Right lung (tissue), 2 donors: ENCODE measurements at regions not wholly inside any gene's neighbourhood (a gene's known extent, or its start where the extent isn't known, plus 50 kb on each side); places are given as distances from the start of the nearest gene placed in this dataset.
"Not testable (repeated sequence)": the region's sequence is repeated elsewhere in the genome, so short reads cannot be mapped to it uniquely, and the experiment has no call there.

Experiments used
- DNase-seq, 2 donors: peaks; one replicate each; pipeline ENCODE4 v3.0.0-alpha.2; 2013

GRCh38 chr5:28708472-28708871, 1670.1 kb upstream of the CDH9 start:
- DNase-seq, result no peak

GRCh38 chr5:28707706-28708105, 1669.3 kb upstream of the CDH9 start:
- no peak for DNase-seq

DNA sequence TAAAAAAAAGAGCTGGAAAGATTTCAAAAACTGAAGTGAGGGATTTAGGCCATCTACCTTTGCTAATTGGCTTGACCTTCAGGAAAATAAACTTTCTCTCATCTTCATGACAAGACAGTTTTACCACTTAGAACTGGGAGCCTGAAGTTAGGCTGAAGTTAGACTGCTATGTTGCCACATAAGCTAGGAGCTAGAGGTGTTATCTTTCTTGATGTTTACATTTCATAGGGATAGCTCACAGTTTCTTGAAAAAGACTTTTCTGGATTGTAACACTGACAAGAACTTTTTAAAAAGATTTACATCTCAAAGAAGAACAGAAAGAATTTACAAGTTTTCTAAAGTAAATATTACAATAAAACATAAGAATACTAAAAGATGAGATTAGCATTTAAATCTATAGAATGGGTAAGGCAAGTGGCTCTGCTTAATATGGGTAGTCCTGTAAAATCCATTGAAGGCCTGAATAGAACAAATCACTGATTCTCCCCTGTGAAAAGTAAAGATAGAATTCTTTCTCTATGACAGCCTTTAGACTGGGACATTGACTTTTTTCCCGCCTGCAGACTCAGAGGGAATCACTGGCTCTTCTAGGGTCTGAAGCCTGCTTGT, 1665.4 kb upstream of the CDH9 start:
- DNase-seq, result no peak

- no peak for DNase-seq
These were observed 1653.1 kb upstream of the CDH9 start for GRCh38 chr5:28691526-28691925.

DNA sequence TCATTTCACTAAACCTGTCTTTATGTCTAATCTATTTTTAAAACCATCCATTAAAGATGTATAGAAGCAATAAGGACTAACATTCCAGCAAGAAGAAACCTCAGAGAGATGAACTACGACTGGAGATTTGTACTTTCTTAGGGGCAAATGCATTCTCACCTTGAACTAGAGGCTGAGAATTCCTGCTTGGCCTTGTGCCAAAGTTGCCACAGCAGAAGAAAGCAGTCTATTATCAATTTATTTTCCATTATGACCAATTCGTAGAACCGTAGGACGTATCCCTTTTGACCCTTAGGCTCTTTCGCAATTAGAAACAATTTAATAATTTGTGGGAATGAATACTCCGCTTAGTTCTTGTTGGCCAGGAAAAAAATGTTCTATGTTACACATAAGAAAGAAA, 1647.4 kb upstream of the CDH9 start:
- DNase-seq, result no peak

DNA sequence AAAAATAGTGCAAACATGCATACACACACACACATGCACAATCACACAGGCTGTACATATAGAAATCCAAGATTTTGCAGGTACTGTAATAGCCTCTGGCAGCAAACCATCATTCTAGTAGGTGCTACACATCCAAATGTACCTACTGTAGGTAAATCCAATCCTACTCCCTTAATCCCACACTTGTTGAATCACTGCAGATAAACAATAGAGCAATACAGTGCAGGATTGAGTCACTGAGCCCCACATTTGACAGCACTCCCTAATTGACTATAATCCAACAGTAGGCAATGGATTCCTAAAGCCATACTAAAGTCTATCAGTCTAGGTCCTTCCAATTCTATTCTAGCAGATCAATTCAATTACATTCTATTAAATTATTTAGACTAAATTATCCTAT, 1640.5 kb upstream of the CDH9 start:
- no peak for DNase-seq

DNA sequence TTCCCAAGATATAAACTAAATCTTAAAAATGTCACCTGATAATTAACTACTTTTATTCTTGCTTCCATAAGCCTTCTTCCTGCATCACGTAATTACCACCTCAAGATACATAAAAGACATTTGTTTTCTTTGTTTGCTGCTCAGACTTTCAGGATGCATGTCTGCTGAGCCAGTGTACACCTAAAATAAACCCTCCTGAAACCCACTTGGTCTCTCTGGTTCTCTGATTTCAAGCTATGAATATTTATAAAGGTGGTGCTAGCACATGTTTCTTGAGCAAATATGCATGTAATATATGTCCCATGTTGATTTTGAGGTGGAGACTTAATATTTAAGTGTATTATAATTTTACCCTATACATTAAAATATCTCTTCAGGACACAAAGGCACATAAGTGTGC, 1627.7 kb upstream of the CDH9 start:
- no peak for DNase-seq

DNA sequence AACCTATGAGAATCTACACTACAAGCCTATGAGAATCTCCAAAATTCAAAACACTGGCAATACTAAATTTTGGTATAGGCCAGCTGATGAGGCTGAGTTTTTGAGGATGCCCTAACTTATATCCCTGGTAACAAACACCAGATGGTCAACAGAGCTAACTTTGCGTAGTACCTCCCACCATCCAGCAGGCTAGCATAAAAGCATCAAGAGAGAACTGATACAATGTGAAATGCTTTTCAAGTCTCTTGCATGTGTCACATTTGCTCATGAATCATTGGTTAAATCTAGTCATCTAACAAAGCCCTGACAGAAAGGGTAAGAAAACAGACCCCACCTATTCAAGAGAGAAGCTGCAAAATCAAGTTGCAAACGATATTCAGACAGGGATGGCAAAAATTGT, 1609.7 kb upstream of the CDH9 start:
- no peak for DNase-seq

GRCh38 chr5:28632607-28633006, 1594.2 kb upstream of the CDH9 start:
- no peak for DNase-seq

DNA sequence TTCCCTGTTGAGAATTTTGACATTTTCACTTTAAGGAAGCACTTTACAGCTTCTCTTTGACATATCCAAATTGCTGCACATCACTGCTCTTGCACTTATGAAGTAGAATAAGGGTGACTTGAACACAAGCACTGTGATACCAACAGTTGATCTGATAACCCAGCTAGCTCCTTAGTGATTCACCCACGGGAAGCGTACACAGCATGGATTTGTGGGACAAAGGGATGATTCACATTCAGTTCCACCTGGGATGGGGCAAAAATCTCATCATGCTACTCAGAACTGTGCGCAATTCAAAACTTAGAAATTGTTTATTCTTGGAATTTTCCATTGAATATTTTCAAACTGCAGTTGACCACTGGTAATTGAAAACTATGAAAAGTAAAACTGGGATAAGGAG, 1565.5 kb upstream of the CDH9 start:
- DNase-seq, result no peak

DNA sequence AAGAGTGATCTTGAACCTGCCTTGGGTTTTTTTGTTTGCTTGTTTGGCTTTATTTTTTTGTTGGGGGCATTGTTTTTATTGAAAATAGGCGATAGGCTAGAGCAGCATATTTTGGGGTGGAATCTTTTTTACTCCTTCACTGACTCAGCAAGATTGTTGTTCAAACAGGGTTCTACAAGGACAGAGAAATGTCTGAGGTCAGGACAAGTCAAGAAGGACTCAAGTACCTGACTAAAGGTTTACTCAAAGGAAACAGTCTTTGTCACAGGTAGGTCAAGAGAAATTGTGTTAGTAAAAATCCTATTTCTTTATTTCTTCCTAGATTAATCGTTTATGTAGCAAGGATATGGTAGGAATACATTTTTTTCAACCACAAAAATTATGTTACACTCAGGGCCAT, 1564.0 kb upstream of the CDH9 start:
- DNase-seq, result no peak

- DNase-seq, result not testable (repeated sequence)
These were observed 1558.3 kb upstream of the CDH9 start for GRCh38 chr5:28596707-28597106.

DNA sequence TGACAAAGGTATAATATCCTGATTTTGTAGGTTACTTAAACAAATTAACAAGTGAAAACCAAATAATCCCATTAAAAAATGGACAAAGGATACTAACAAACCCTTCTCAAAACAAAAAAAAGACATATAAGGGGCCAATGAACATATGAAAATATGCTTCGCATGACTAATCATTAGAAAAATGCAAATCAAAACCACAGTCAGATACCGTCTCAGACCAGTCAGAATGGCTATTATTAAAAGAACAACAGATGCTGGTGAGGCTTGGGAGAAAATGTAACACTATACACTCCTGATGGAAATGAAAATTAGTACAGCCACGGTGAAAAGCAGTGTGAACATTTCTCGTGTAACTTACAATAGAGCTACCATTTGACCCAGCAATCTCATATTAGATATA, 1542.2 kb upstream of the CDH9 start:
- no peak for DNase-seq

DNA sequence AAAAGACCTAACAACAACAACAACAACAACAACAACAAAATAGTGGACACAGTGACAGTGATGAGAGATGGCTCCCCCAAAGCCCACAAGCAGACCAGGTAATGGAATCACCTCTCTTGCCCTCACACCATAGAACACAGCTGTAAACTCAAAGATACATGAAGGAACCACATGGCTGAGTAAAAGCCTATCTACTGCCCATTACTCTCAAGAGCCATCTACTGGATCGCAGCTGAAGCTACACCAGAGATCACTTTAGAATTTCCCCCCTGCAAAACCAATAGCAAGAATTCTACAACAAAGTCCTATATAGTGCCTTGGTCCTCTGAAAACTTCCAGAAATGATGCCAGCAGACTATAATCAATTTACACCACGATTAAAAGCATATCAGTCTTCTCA, 1537.6 kb upstream of the CDH9 start:
- DNase-seq, result no peak

GRCh38 chr5:28575368-28575767, 1537.0 kb upstream of the CDH9 start:
- no peak for DNase-seq

DNA sequence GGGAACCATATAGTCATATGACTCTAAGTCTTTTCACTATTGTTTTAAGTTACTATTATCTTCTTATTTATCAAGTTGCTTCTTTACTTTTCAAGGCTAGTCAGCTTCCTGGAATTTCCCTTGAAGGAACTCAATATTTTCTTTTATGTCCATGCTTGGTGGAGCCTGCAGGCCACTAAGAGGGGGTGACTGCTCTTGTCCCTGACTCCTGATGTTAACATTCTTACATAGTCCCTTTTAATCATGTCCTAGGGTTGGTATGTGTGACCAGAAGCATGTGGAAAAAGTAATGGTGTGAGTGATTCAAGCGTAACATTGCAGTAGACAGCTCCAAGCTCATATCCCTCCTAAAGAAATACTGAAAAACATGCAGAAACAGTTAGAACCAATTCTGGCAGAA, 1536.2 kb upstream of the CDH9 start:
- no peak for DNase-seq

DNA sequence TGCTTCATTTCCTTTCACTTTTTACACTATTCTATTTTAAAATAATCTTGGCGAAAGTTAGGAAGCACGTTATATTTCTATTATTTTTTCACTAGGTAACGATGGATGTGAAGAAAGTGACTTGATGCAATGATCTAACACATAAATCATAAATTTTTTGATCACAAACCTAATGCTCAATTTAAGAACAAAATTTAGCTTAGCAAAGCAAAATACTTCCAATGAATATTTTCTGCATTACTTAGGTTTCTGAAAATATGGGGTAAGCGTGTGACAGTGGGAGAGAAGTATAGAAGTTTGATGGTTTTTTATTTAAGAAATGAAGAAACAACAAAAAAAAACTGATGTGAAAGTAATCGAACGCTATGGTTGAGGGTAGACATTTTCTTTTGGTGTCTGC, 1528.7 kb upstream of the CDH9 start:
- DNase-seq, result no peak

GRCh38 chr5:28561522-28561921, 1523.1 kb upstream of the CDH9 start:
- DNase-seq, result no peak

GRCh38 chr5:28558196-28558595, 1519.8 kb upstream of the CDH9 start:
- DNase-seq, result no peak

GRCh38 chr5:28557114-28557513, 1518.7 kb upstream of the CDH9 start:
- no peak for DNase-seq

GRCh38 chr5:28549588-28549987, 1511.2 kb upstream of the CDH9 start:
- peak in 1 of 2 donors; percentile 0 for DNase-seq

- no peak for DNase-seq
These were observed 1510.5 kb upstream of the CDH9 start for GRCh38 chr5:28548856-28549255.

DNA sequence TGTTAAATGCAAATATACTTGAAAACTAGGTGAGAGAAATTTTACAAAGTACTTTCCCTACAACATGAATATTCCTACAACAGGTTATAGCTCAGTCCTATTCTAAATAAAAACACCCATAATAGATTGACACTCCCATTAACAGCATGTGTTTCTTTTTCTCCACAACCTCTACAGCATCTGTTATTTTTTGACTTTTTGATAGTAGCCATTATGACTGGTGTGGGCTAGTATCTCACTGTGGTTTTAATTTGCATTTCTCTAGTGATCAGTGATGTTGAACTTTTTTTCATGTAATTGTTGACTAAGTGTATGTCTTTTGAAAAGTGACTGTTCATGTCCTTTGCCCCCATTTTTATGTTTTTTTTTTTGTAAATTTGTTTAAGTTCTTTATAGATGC, 1506.1 kb upstream of the CDH9 start:
- DNase-seq, result no peak

GRCh38 chr5:28543473-28544098, 1505.2 kb upstream of the CDH9 start:
- no peak for DNase-seq
